ENCODE measurements at regions not wholly inside any gene's neighbourhood (a gene's known extent, or its start where the extent isn't known, plus 50 kb on each side); places are given as distances from the start of the nearest gene placed in this dataset.
A peak's percentile ranks its signal among the peaks of the same experiment; 100 is the strongest.

DNA sequence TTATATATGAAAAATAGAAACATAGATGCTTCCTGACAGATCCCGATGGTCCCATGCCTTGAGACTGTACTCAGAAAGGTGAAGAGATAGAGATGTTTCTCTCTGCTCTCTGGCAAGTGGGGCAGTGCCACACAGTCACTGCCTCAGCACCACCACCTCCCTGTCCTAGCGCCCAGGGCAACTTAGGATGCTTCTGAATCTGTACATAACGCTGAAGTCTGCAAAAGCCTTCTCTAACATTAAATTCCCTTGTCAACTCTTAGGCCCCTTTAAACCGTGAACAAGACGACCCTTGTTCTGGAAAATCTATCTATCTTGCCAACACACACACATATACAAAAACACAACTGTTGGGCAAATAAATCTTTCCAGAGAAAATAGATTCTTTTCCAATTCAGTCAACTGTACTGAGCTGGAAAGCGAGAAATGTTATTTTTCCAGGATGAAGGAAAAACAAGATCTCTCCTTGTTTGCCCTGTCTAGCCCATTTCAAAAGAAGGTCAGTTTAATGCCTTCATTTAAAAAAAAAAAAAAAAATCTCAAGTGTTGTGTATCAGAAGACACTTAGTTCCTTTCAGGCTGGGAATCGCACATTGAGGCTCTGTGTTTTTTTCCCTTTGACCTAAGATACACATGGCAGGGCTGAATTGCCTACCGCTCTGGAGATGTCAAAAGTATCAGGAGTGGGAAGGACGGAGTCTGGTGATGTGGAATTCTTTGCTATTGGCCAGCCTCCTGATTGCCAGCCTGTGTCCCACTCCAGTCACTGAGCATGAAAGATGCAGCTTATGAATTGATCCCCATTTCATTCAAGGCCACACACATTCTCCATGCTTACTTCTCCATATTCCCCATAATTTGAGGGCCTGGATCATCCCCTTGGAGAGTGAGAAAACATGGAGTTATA, 241.4 kb downstream of the LACC1 start:
- no peak for DNase-seq (ENCODE audit: low spot score)

DNA sequence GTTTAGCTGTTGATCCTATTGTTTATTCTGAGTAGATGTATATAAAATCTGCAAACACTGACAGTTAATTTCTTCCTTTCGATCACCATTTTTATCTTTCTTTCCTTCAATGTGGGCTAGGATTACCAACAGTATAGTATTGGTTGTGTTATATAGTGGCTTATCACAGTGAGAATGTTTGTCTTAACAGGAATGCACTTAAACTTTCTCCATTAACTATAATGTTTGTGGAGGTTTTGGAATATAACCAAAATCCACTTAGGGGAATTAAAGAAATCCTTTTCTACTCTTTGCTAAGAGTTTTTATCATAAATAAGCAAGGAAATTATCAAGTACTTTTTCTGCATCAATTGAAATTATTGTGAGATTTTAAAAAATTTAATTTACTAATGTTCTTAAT, 244.6 kb downstream of the LACC1 start:
- DNase-seq (ENCODE audit: low spot score) = no peak

- DNase-seq (ENCODE audit: low spot score) = no peak
Measured at GRCh38 chr13:44125943-44126469, 246.3 kb downstream of the LACC1 start.

DNA sequence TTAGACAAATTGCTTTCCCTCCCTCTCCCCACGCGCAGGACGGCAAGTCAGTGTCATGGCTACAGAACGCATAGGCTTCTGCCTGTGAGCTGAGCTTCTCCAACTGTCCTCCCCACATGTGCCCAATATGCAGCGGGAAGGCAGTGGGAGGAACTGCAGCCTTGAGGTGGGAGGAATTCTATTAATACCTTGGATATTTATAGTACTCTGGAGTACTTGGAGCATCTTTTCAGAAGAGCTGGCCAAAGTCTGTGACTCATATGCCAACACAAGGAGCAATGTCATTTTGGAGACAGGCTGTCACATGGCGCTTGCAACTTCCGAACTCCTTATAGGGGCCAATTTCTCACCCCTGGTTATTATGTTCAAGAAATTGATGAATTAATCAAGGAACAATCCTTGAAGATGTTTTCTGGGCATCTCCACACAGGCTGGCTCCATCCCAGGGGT, 245.0 kb upstream of the SERP2 start:
- no peak for DNase-seq (ENCODE audit: low spot score)

GRCh38 chr13:44129418-44129817, 244.2 kb upstream of the SERP2 start:
- DNase-seq (ENCODE audit: low spot score) = no peak

- no peak for DNase-seq (ENCODE audit: low spot score)
Measured at GRCh38 chr13:44131069-44131614, 242.5 kb upstream of the SERP2 start.

DNA sequence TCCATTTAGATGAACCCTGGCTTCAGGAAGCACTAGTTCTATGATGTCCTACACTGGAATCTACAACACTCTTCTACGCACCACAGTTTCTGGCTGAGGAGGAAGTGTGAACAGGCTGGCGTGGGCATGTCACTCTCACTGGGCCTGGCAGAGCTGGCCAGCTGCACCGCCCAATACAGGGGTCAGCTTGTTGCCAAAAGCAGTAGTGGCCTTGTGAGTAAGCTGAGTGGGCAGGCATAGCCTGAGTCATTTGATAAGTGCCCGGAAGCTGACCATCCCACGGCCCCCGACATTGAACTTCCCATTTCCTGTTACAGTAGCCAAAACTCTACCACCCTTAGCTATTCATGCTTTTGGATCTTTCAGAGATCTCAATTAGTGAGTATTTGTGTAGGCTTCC, 240.9 kb upstream of the SERP2 start:
- DNase-seq (ENCODE audit: low spot score) = peak; percentile 55

GRCh38 chr13:44133626-44134025, 240.0 kb upstream of the SERP2 start:
- DNase-seq (ENCODE audit: low spot score) = no peak

GRCh38 chr13:44135566-44135965, 238.1 kb upstream of the SERP2 start:
- DNase-seq (ENCODE audit: low spot score) = no peak

DNA sequence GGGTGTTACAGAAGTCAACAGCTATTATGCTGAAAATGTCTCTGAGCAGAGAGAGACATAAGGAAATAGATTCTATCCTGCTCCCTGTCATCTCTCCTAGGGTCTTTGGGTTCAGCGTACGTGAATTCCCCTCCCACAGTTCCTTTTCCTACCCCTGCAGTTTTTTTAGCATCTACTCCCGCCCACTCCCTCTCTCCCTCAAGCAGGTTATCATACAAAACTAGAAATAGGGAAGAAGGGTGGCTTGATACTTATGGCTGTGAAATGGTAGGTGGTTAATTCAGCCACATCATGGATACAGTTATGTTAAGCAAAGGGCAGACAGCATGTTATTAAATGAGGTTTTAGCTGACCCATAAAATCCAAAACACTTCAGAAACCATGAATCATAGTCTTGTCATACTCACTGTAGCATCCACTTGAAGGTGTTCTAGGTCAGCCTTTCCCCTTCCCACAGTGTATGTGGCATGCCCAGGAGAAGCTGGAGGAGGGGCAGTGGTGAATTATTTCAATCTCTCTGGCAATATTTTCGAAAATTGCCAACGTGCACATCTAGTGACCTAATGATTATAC, 236.8 kb upstream of the SERP2 start:
- no peak for DNase-seq (ENCODE audit: low spot score)

DNA sequence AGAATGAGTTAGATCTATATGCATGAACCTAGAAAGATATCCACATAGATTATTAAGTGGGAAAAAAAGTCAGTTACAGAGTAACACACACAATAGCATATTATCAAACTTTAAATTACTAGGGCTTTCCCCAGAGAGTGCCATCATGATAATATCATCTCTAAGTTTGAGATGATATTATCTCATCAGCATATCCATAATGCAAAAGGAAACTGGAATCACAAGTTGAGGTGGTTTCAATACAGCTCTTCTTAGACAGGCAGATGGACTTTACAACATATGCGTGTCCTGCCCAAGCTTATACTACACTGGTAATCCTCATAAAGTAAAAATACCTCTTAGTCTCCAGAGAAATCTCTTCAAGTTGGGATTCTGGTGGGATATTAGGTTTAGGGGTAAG, 236.2 kb upstream of the SERP2 start:
- no peak for DNase-seq (ENCODE audit: low spot score)

DNA sequence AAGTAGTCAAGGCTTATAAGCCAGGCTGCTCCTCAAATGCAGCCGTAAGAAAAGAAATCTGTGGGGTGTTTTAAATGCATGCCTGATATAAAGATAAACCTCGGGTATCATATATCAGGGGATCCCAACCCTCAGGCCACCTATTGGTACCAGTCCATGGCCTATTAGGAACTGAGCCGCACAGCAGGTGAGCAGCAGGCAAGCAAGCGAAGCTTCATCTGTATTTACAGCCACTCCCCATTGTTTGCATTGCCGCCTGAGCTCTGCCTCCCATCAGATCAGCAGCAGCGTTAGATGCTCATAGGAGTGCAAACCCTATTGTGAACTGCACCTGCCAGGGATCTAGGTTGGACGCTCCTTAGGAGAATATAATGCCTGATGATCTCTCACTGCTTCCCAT, 233.5 kb upstream of the SERP2 start:
- peak; percentile 49 for DNase-seq (ENCODE audit: low spot score)

- DNase-seq (ENCODE audit: low spot score) = peak; percentile 31
Measured at GRCh38 chr13:44140888-44141724, 232.5 kb upstream of the SERP2 start.

GRCh38 chr13:44141725-44142539, 231.7 kb upstream of the SERP2 start:
- DNase-seq (ENCODE audit: low spot score) = peak; percentile 98

DNA sequence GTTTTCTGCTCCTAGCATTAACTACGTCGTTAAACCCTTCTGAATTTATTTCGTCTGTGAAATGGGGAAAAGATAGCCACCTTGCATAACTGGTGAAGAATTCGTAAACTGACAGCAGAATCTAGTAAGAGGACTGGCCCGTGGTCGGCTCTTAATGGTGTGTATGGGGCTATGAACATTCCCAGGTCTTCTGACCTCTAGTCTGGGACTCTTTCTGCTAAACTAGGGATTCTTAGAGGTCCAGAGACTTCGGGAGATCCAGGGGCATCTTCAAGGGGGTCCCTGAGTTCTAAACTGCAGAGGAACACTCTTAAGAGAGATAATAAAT, 231.1 kb upstream of the SERP2 start:
- no peak for DNase-seq (ENCODE audit: low spot score)

GRCh38 chr13:44142941-44143665, 230.5 kb upstream of the SERP2 start:
- peak; percentile 80 for DNase-seq (ENCODE audit: low spot score)

DNA sequence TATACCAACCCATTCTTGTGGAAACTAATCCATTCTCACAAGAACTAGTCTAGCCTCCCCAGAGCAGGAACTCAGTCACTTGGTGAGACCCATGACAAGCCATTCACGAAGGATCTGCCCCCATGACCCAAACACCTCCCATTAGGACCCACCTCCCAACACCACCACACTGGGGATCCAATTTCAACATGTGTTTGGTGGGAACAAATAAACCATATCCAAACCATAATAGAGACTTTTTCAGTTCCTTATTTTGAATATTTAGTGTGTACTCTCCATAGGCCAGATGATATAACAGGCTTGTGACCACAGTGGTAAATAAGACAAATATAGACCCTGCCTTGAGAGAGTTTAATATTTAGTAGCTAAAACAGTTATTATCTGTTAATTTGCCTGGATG, 227.5 kb upstream of the SERP2 start:
- no peak for DNase-seq (ENCODE audit: low spot score)

GRCh38 chr13:44147233-44147632, 226.4 kb upstream of the SERP2 start:
- peak; percentile 16 for DNase-seq (ENCODE audit: low spot score)

- no peak for DNase-seq (ENCODE audit: low spot score)
Measured at GRCh38 chr13:44147648-44148047, 226.0 kb upstream of the SERP2 start.

- DNase-seq (ENCODE audit: low spot score) = no peak
Measured at GRCh38 chr13:44148159-44148914, 225.3 kb upstream of the SERP2 start.

All from SW480 (cell line).